ENCODE measurements at regions not wholly inside any gene's neighbourhood (a gene's known extent, or its start where the extent isn't known, plus 50 kb on each side); places are given as distances from the start of the nearest gene placed in this dataset.
A peak's percentile ranks its signal among the peaks of the same experiment; 100 is the strongest.

DNA sequence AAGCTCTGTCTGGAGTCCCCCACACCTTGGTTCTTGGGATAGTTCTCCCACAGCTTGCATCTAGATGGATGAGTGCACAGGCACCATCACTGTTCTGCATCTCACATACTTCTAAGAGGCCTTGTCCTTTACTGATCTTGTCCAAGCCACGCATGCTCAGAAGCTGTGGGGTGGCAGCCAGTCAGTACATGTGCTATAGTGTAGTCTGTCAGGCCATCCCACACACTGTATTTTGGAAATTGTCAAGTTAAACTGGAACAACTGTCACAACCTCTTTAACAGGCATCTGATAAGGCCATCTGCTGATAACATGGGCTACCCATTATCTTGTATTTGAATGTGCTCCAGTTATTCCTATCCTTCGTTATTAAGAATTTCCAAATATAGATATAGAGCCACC, 296.5 kb upstream of the AZI2 start:
- no peaks in the 10 kb centered on the region for H3K27me3 Mint-ChIP-seq (ENCODE audit: insufficient read depth, low read depth)
- H3K4me1 ChIP-seq = peaks cover 4% of the 10 kb centered on the region
- H3K27me3 ChIP-seq = no peaks in the 10 kb centered on the region
- no peaks in the 10 kb centered on the region for H3K9me3 Mint-ChIP-seq
- no peak overlapping the region for H3K27ac ChIP-seq
- TF ChIP-seq EZH2phosphoT487 (IDR thresholded peaks at IDR 0.05) = no peak
- no peak for TF ChIP-seq EZH2 (IDR thresholded peaks at IDR 0.05)
- TF ChIP-seq, protein P1, sequence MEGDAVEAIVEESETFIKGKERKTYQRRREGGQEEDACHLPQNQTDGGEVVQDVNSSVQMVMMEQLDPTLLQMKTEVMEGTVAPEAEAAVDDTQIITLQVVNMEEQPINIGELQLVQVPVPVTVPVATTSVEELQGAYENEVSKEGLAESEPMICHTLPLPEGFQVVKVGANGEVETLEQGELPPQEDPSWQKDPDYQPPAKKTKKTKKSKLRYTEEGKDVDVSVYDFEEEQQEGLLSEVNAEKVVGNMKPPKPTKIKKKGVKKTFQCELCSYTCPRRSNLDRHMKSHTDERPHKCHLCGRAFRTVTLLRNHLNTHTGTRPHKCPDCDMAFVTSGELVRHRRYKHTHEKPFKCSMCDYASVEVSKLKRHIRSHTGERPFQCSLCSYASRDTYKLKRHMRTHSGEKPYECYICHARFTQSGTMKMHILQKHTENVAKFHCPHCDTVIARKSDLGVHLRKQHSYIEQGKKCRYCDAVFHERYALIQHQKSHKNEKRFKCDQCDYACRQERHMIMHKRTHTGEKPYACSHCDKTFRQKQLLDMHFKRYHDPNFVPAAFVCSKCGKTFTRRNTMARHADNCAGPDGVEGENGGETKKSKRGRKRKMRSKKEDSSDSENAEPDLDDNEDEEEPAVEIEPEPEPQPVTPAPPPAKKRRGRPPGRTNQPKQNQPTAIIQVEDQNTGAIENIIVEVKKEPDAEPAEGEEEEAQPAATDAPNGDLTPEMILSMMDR (IDR thresholded peaks at IDR 0.05) = no peak
- H3K4me3 Mint-ChIP-seq = no peak overlapping the region
- no peaks in the 10 kb centered on the region for H3K36me3 ChIP-seq
- H3K79me2 ChIP-seq (ENCODE audit: low read depth) = no peaks in the 10 kb centered on the region
- no peak overlapping the region for H3K4me3 ChIP-seq
- no peak overlapping the region for H3K9ac ChIP-seq
- no peak overlapping the region for H2AFZ ChIP-seq (replicated peaks)
- H4K20me1 ChIP-seq (ENCODE audit: low read depth) = no peaks in the 10 kb centered on the region
- no peaks in the 10 kb centered on the region for H3F3A ChIP-seq (ENCODE audit: low read depth)
- H3K4me2 ChIP-seq = no peak overlapping the region
- H3K36me3 Mint-ChIP-seq = no peaks in the 10 kb centered on the region
- DNase-seq (ENCODE audit: low spot score) = no peak
- H3K27ac Mint-ChIP-seq = no peak overlapping the region
- H3K4me1 Mint-ChIP-seq = no peaks in the 10 kb centered on the region
- H3K9me3 ChIP-seq (ENCODE audit: low read depth) = no peaks in the 10 kb centered on the region

DNA sequence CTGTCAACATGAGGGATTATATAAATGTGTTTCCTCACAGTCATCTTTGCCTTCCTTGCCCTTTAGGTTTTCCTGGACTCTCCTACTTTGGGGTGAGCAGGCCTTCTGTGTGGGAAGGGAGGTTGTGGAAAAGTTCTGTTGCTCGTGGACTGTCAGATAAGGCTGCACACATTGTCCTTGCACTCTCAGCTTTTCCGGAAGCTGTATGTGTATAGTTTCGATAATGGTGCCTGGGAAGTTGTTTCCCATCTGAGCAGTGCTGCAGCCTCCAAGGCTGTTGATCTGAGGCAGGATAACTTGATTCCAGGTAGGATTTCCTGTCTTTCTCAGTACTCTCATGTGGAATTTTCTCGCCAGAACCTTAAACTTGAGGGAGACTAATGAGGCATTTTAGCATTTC, 297.8 kb upstream of the AZI2 start:
- no peak overlapping the region for H3K4me3 Mint-ChIP-seq
- Histone ChIP-seq H3K27me3 (no peaks in the 10 kb centered on the region), H3K4me1 (peaks cover 4% of the 10 kb centered on the region), H3K4me3 (no peak overlapping the region), H3K9me3 (ENCODE audit: low read depth) (no peaks in the 10 kb centered on the region), H3F3A (ENCODE audit: low read depth) (no peaks in the 10 kb centered on the region), H3K9ac (no peak overlapping the region), H3K4me2 (no peak overlapping the region), H3K27ac (no peak overlapping the region), H4K20me1 (ENCODE audit: low read depth) (no peaks in the 10 kb centered on the region), H3K36me3 (no peaks in the 10 kb centered on the region), H3K79me2 (ENCODE audit: low read depth) (no peaks in the 10 kb centered on the region), H2AFZ (replicated peaks) (no peak overlapping the region)
- no peaks in the 10 kb centered on the region for H3K36me3 Mint-ChIP-seq
- no peak for DNase-seq (ENCODE audit: low spot score)
- TF ChIP-seq EZH2phosphoT487 (IDR thresholded peaks at IDR 0.05) (no peak), EZH2 (IDR thresholded peaks at IDR 0.05) (no peak)
- TF ChIP-seq, protein P1 (IDR thresholded peaks at IDR 0.05) = no peak
- no peak overlapping the region for H3K27ac Mint-ChIP-seq
- H3K27me3 Mint-ChIP-seq (ENCODE audit: insufficient read depth, low read depth) = no peaks in the 10 kb centered on the region
- no peaks in the 10 kb centered on the region for H3K4me1 Mint-ChIP-seq
- H3K9me3 Mint-ChIP-seq = no peaks in the 10 kb centered on the region

DNA sequence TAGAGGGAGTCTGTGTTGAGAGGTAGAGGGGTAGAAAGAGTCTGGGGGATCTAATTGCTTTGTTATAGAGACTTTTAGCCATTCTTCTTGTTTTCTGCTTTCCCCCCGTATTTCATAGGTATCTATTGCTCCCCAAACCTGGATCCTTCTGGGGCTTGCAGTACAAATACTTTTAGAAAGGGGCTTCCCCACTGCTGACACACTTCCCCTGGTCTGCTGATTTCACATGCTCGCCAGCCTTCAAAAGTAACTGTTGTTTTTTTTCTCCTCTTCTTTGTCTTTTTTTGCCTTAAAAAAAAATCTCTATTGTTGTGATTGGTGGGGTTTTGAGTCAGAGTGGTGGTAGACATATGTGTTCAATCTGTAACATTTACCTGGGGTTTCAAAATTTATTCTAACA, 300.6 kb upstream of the AZI2 start:
- no peak overlapping the region for H3K4me2 ChIP-seq
- Mint-ChIP-seq H3K9me3 (no peaks in the 10 kb centered on the region), H3K27ac (peak overlapping the region; percentile 74), H3K27me3 (ENCODE audit: insufficient read depth, low read depth) (no peaks in the 10 kb centered on the region), H3K4me3 (no peak overlapping the region), H3K36me3 (no peaks in the 10 kb centered on the region), H3K4me1 (no peaks in the 10 kb centered on the region)
- no peaks in the 10 kb centered on the region for H4K20me1 ChIP-seq (ENCODE audit: low read depth)
- no peaks in the 10 kb centered on the region for H3K27me3 ChIP-seq
- H3K4me3 ChIP-seq = no peak overlapping the region
- no peaks in the 10 kb centered on the region for H3K79me2 ChIP-seq (ENCODE audit: low read depth)
- TF ChIP-seq, protein P1 (IDR thresholded peaks at IDR 0.05) = no peak
- TF ChIP-seq EZH2phosphoT487 (IDR thresholded peaks at IDR 0.05) (no peak), EZH2 (IDR thresholded peaks at IDR 0.05) (no peak)
- no peaks in the 10 kb centered on the region for H3K9me3 ChIP-seq (ENCODE audit: low read depth)
- no peak for DNase-seq (ENCODE audit: low spot score)
- no peaks in the 10 kb centered on the region for H3K36me3 ChIP-seq
- H2AFZ ChIP-seq (replicated peaks) = no peak overlapping the region
- H3K4me1 ChIP-seq = peaks cover under 1% of the 10 kb centered on the region
- H3F3A ChIP-seq (ENCODE audit: low read depth) = no peaks in the 10 kb centered on the region
- no peak overlapping the region for H3K9ac ChIP-seq
- no peak overlapping the region for H3K27ac ChIP-seq

DNA sequence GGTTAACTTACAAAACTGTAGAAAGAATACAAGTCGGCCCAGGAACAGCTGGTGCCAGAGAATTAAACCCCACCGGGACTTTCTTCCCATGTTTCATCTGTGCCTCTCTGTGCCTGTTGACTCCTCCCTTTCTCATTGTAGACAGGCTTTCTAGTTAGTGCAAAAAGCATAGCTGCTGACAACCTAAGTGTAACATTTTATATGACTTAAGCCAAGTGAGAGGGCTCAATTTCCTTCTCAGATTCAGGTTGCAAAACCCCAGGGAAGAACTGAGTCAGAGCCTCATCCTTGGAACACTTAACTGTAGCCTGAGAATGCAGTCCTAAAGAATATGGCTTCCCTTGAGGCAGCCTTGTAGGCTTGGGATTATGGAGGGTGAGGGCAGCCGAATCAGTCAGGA, 302.5 kb upstream of the AZI2 start:
- H3K4me3 ChIP-seq = no peak overlapping the region
- no peak overlapping the region for H2AFZ ChIP-seq (replicated peaks)
- H3K9ac ChIP-seq = no peak overlapping the region
- no peaks in the 10 kb centered on the region for H3F3A ChIP-seq (ENCODE audit: low read depth)
- no peaks in the 10 kb centered on the region for H3K4me1 ChIP-seq
- H3K4me3 Mint-ChIP-seq = no peak overlapping the region
- no peaks in the 10 kb centered on the region for H3K27me3 ChIP-seq
- no peaks in the 10 kb centered on the region for H3K9me3 ChIP-seq (ENCODE audit: low read depth)
- TF ChIP-seq EZH2 (IDR thresholded peaks at IDR 0.05) (no peak), EZH2phosphoT487 (IDR thresholded peaks at IDR 0.05) (no peak)
- TF ChIP-seq, protein P1 (IDR thresholded peaks at IDR 0.05) = no peak
- H3K4me2 ChIP-seq = no peak overlapping the region
- no peaks in the 10 kb centered on the region for H3K4me1 Mint-ChIP-seq
- H3K9me3 Mint-ChIP-seq = no peaks in the 10 kb centered on the region
- no peaks in the 10 kb centered on the region for H3K27me3 Mint-ChIP-seq (ENCODE audit: insufficient read depth, low read depth)
- H3K27ac ChIP-seq = no peak overlapping the region
- no peaks in the 10 kb centered on the region for H3K36me3 Mint-ChIP-seq
- H3K79me2 ChIP-seq (ENCODE audit: low read depth) = no peaks in the 10 kb centered on the region
- no peaks in the 10 kb centered on the region for H3K36me3 ChIP-seq
- DNase-seq (ENCODE audit: low spot score) = no peak
- no peaks in the 10 kb centered on the region for H4K20me1 ChIP-seq (ENCODE audit: low read depth)
- peak overlapping the region; percentile 22 for H3K27ac Mint-ChIP-seq
